HG03095 (cell line): ENCODE measurements at regions not wholly inside any gene's neighbourhood (a gene's known extent, or its start where the extent isn't known, plus 50 kb on each side); places are given as distances from the start of the nearest gene placed in this dataset.
"Not testable (repeated sequence)": the region's sequence is repeated elsewhere in the genome, so short reads cannot be mapped to it uniquely, and the experiment has no call there.

Experiments used
- ATAC-seq: cut with Tn5 transposase; IDR thresholded peaks from one replicate; pipeline ENCODE4 v1.9.1; 2021; ENCODE audit warnings: moderate library complexity; ENCODE audit not compliant: unreplicated experiment

DNA sequence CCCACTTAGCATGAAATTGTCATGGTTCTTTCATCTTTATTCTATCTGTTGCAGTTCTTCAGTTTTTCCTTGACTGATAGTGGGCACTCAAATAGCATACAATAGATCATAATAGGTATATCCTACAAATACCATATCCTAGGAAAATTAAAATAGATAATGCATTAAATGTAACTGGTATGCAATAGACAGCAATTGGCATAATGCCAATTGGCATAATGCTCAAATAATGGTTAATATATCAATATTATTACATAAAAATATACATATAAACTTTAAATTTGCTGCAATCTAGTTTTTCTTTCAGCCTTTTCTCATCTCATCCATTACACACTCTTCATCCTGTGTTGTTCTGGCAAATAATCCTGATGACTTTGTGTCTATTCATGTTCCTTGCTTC lies 814.6 kb upstream of the TMPRSS15 start:
- no peak for ATAC-seq

- ATAC-seq: no peak
These were observed 820.5 kb upstream of the TMPRSS15 start for GRCh38 chr21:19224090-19224489.

- no peak for ATAC-seq
These were observed 824.6 kb upstream of the TMPRSS15 start for GRCh38 chr21:19228226-19228625.

GRCh38 chr21:19233841-19234240 lies 830.3 kb upstream of the TMPRSS15 start:
- ATAC-seq: not testable (repeated sequence)

- ATAC-seq: no peak
These were observed 832.6 kb upstream of the TMPRSS15 start for GRCh38 chr21:19236209-19236608.

DNA sequence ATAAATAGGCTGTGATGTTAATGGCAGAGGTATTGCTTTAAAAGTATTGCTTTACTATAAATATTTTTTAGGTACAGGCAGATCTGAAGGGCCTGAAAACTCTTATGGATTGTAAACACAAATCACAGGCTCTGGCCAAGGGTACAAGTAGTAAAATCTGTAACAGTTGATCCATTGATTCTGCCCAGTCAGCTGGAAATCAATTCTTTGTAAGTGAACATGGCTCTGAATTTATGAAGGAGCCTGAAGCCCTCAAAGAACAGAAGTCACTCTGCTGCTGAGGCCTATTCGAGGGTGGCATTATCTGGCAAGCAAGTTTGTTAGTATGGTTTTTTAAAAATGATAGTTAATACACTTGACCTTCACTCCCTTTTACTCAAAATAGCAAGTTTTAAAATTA lies 834.0 kb upstream of the TMPRSS15 start:
- no peak for ATAC-seq

GRCh38 chr21:19239696-19240095 lies 836.1 kb upstream of the TMPRSS15 start:
- no peak for ATAC-seq

DNA sequence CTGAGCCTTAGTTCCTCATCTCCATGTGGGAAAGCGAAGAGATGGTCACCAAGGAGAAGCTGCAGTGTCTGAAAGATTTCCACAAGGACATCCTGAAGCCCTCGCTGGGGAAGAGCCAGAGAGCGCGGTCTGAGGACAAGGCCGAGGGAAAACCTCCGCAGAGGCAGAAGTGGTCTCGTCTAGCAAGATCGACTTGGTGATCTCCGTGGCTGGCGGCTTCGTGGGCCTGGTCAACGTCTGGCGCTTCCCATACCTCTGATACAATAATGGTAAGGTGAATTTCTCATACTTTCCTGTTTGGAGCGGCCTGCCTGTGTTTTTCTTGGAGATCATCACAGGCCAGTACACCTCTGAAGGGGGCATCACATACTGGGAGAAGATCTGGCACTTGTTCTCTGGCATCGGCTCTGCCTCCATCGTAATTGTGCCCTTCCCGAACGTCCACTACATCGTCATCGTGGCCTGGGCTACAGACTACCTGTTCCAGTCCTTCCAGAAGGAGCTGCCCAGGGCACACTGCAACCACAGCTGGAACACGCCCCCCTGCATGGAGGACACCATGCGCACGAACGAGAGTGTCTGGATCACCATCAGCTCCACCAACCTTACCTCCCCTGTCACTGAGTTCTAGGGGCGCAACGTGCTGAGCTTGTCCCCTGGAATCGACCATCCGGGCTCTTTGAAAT lies 841.1 kb upstream of the TMPRSS15 start:
- no peak for ATAC-seq

- ATAC-seq: no peak
These were observed 841.6 kb upstream of the TMPRSS15 start for GRCh38 chr21:19245188-19245580.

- no peak for ATAC-seq
These were observed 842.4 kb upstream of the TMPRSS15 start for GRCh38 chr21:19246018-19246417.

DNA sequence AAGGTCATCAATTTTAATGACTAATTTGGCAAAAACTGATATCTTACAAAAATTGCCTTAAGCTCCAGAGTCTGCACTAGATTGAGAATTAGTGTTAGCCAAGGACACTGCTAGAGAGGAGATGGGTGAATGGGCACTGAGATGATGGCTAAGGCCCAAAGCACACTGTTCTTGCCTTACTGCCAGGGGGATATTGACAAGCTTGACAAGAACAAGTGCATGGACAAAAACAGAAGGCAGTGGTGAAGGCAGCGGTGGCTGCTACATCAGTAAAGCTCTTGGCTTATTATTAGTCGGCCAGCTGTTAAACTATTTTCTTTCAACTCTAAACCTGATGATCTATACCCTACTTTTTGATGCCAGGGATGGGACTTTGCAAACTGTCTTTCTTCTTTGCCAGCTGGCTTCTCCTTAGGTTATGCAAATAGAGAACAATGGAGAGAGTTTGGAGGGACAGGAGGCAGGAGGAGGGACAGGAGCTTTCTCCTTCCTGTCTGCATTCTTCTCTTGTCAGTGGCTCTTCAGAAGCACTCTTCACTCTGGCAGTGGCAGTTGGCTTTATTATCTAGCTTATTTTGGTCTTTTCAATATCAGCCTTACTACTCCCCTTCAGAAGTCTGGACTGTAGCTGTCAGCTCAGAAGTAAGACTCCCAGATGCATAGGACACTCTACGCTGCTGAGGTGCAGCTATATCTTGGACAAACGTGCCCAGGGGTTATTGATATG lies 853.5 kb upstream of the TMPRSS15 start:
- ATAC-seq: no peak

DNA sequence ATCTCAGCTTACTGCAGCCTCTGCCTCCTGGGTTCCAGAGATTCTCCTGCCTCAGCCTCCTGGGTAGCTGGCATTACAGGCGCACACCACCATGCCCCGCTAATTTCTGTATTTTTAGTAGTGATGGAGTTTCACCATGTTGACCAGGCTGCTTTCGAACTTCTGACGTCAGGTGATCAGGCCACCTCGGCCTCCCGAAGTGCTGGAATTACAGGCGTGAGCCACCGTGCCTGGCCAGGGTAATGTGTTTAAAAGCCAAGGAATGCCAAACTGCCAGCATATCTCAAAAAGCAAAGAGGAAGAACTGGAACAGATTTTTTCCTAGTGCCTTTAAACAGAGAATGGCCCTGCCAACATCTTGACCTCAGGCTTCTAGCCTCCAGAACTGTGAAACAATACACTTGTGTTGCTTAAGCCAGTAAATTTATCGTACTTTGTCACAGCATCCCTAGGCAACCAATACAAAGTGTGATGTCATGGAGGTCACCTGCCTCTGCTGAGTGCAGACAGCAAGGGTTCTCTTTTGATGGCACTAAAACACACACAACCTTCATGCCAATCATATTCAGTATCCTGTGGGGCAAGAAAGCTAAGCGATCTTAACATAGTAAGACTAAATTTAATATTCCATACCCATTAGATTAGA lies 858.3 kb upstream of the TMPRSS15 start:
- ATAC-seq: no peak

DNA sequence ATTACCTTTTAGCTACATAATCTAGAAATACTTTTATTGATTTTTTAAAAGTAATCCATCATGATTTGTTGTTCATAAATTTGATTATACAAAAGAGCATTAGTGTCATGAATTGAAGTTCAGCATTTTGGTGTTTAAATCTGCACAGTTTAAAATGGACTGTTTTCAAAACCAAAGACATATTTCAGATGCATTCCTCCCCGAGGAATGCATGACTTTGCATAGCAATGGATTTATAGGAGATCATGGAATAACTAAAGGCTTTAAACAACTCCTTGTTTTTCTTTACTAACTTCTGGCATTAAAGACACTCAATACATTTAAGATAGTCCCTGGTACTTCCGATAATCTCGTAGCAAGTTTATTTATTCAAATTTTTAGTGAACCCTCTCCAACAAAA lies 863.1 kb upstream of the TMPRSS15 start:
- no peak for ATAC-seq

DNA sequence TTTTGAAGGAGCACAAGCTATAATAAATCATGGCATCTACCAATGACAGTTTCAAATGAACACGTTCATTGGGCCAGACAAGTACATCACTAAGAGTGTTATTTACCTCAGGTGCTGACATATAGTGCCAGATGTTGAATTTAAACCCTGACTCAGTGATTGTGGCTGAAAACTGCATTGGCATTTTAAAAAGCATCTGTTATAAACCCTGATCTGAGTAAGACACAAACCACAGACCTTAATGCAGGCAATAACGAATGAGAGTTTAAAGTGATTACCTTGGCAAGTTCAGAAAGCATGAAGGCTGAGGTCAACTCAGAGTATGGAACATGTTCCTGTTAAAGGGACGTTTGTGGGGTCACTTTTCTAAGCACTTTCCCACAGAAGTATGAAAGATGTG lies 865.1 kb upstream of the TMPRSS15 start:
- ATAC-seq: no peak

GRCh38 chr21:19275065-19275464 lies 871.5 kb upstream of the TMPRSS15 start:
- ATAC-seq: no peak

DNA sequence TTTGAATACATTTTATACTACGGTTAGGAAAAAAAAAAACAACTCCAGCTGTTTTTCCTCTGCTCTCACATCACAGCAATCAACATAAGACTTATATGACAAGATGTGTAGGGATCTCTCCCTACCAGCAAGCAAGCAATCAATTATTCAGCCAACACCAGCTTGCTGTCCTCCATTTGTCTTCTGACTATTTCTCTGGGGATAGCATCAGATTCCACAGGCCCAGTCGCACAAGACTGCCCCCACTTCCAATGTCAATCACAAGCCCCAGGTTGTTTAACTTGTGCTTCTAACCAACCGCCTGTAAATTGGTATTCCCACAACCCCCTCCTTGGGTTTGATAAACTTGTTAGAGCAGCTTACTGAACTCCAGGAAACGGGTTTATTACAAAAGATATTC lies 873.1 kb upstream of the TMPRSS15 start:
- ATAC-seq: no peak

- no peak for ATAC-seq
These were observed 883.3 kb upstream of the TMPRSS15 start for GRCh38 chr21:19286876-19287275.

- ATAC-seq: no peak
These were observed 886.7 kb upstream of the TMPRSS15 start for GRCh38 chr21:19290328-19290727.

DNA sequence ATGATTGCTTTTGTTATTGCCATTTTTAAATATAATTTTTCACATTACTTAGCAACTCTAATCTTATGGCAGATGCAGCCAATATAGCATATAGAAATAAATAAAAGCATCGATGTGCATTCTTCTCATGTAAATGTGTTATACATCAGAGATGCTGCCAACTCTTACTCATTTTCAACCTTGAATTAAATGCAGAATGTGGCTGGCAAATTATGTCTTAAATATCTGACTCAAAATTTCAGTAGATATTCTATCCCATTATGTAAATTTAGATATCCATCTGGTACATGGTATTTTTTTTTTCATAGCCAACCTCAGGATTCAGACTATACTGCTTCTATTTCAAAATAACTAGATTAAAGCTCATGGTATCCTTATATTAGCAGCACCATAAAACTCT lies 916.7 kb upstream of the TMPRSS15 start:
- ATAC-seq: no peak

GRCh38 chr21:19321688-19322087 lies 918.1 kb upstream of the TMPRSS15 start:
- ATAC-seq: no peak

- ATAC-seq: no peak
These were observed 918.8 kb upstream of the TMPRSS15 start for GRCh38 chr21:19322360-19322759.
